Heart right ventricle (tissue), 16 donors: ENCODE measurements at regions not wholly inside any gene's neighbourhood (a gene's known extent, or its start where the extent isn't known, plus 50 kb on each side); places are given as distances from the start of the nearest gene placed in this dataset.

Experiments
- ATAC-seq, 8 donors: fragments of 200-7000 bp; cut with Tn5 transposase; one replicate each; pipeline ENCODE4 v1.9.1; 2020; ENCODE audit warnings: mild to moderate bottlenecking in 8 of 8, moderate library complexity in 8 of 8, moderate number of reproducible peaks in 1 of 8
- DNase-seq, 2 donors: peaks; one replicate each; pipeline ENCODE4 v3.0.0-alpha.2; 2020
- H3K27ac ChIP-seq, 10 donors: fragments of 200-600 bp; sonication (generic) in 2 of 10; one replicate each; pipeline versions ENCODE4 v1.5.0 to v1.8.0; 2020 to 2022; ENCODE audit warnings: mild to moderate bottlenecking in 3 of 10
- H3K27me3 ChIP-seq, 7 donors: fragments of 200-600 bp; one replicate each; pipeline ENCODE4 v1.8.0; 2021 to 2022; ENCODE audit warnings: mild to moderate bottlenecking in 2 of 7
- H3K36me3 ChIP-seq, 9 donors: fragments of 200-600 bp; sonication (generic) in 1 of 9; one replicate each; pipeline versions ENCODE4 v1.5.0 to v1.8.0; 2020 to 2022; ENCODE audit warnings: mild to moderate bottlenecking in 2 of 9
- H3K4me1 ChIP-seq, 9 donors: fragments of 200-600 bp; sonication (generic) in 1 of 9; one replicate each; pipeline versions ENCODE4 v1.5.0 to v1.8.0; 2020 to 2022; ENCODE audit warnings: mild to moderate bottlenecking in 4 of 9
- H3K4me3 ChIP-seq, 10 donors: fragments of 200-600 bp; sonication (generic) in 2 of 10; one replicate each; pipeline versions ENCODE4 v1.5.0 to v1.8.0; 2020 to 2022; ENCODE audit warnings: mild to moderate bottlenecking in 7 of 10, moderate library complexity in 2 of 10
- H3K9me3 ChIP-seq, 11 donors: fragments of 200-600 bp in 10 of 11; sonication (generic) in 2 of 11; one replicate each; pipeline versions ENCODE4 v1.5.0 to v1.8.0; 2013 to 2022; ENCODE audit warnings: mild to moderate bottlenecking in 2 of 11, control low read depth in 1 of 11, moderate library complexity in 1 of 11
- CTCF ChIP-seq, 9 donors: fragments of 200-600 bp; sonication (generic) in 2 of 9; IDR thresholded peaks; one replicate each; pipeline versions ENCODE4 v1.5.0 to v1.8.0; 2021 to 2022; ENCODE audit warnings: antibody characterized with exemption in 9 of 9, mild to moderate bottlenecking in 5 of 9, moderate library complexity in 1 of 9
- WGBS, 2 donors: extraction: QIAGEN DNeasy Blood & Tissue Kit; methylation state at CpG; one replicate each; pipeline ENCODE4 v1.1.7; 2013; ENCODE audit warnings: inconsistent platforms in 1 of 2; 5-methylcytosine and 5-hydroxymethylcytosine counted together
- intact Hi-C, 10 donors: fragments of 100-400 bp; cut with DNase I; formaldehyde crosslinking; loops; one replicate each; pipeline versions ENCODE4 v1.11.1 to v1.14.2; 2022
- donor health status: Arrhythmogenic right ventricular cardiomyopathy.
- donor health status: ischemic (EF 13 %, LVEDD 7.1; RV severe dilation, severe dysfunction).
- donor health status: healthy with polysubstance abuse.
- donor health status: DM: no; HTN: yes; CAD: no.
- donor health status: DM: no; HTN: no; CAD: no.
- donor health status: ischemic (EF 25% LVEDD 6.9; RV normal size, moderate dysfunction).
- donor health status: ischemic (EF 25% LVEDD 5.7; RV mildly dilated, moderate dysfunction).
- donor health status: healthy.
- donor health status: DM: yes; HTN: yes; CAD: no.
- donor health status: Ischemic cardiomyopathy.
- donor health status: ischemic (EF 35%, LVEDD 5.7; RV mildly dilated, moderate dysfunction).
- donor health status: nonischemic (EF 11% LVEDD 7.7; RV severe dilation, severe dysfunction).
- donor health status: DM: yes; HTN: yes; CAD: no.
- donor health status: PGD.
- donor health status: ischemic (EF 29% LVEDD 5.4; RV normal size, mild dysfunction).
- donor health status: nonischemic (EF 23%, LVEDD 6.1; RV moderate dilation, normal function).

- DNase-seq = no peak
- no peaks in the 10 kb centered on the region for H3K9me3 ChIP-seq
- intact Hi-C loops = loop anchor here in 7 of 10 donors (5.0 to 10.0 kb wide), 9 partner anchors 70 to 1413 kb away; no protein-coding TSS in a partner anchor
- H3K36me3 ChIP-seq = no peaks in the 10 kb centered on the region
- no peak overlapping the region for H3K4me3 ChIP-seq
- H3K27me3 ChIP-seq = no peaks in the 10 kb centered on the region
- H3K4me1 ChIP-seq = peaks cover 0 to 9% (median 0%) of the 10 kb centered on the region in 9 donors
- ATAC-seq = no peak
- peak overlapping the region in 1 of 10 donors; percentile 17 for H3K27ac ChIP-seq
- 86 to 89% methylated on average over 2 of the region's 2 CpGs for WGBS, 2 donors
- no peak for TF ChIP-seq CTCF (IDR thresholded peaks at IDR 0.05)
Measured at GRCh38 chr9:13354733-13355132, 75.2 kb upstream of the MPDZ start.

- no peaks in the 10 kb centered on the region for H3K9me3 ChIP-seq
- no peak overlapping the region for H3K4me3 ChIP-seq
- H3K27ac ChIP-seq = no peak overlapping the region
- H3K36me3 ChIP-seq = no peaks in the 10 kb centered on the region
- H3K27me3 ChIP-seq = no peaks in the 10 kb centered on the region
- ATAC-seq (no peak), DNase-seq (no peak)
- 82 to 83% methylated on average over 4 of the region's 4 CpGs for WGBS, 2 donors
- TF ChIP-seq CTCF (IDR thresholded peaks at IDR 0.05) = no peak
- no peaks in the 10 kb centered on the region for H3K4me1 ChIP-seq
- intact Hi-C loops = loop anchor here in 7 of 10 donors (2.0 to 10.0 kb wide), 10 partner anchors 72 to 1415 kb away; no protein-coding TSS in a partner anchor
Measured at GRCh38 chr9:13352451-13352979, 73.0 kb upstream of the MPDZ start.

- Histone ChIP-seq H3K4me3 (no peak overlapping the region), H3K36me3 (no peaks in the 10 kb centered on the region), H3K27me3 (no peaks in the 10 kb centered on the region), H3K27ac (no peak overlapping the region), H3K9me3 (no peaks in the 10 kb centered on the region), H3K4me1 (no peaks in the 10 kb centered on the region)
- WGBS, 2 donors = 8 to 11% methylated on average over 3 of the region's 3 CpGs
- TF ChIP-seq CTCF (IDR thresholded peaks at IDR 0.05) = peak; percentile 54 to 84 (median 68)
- DNase-seq (peak in 1 of 2 donors; percentile 40), ATAC-seq (peak in 2 of 8 donors; percentile 31 to 55)
- intact Hi-C loops = loop anchor here in 7 of 10 donors (1.0 to 10.0 kb wide), 11 partner anchors 73 to 1415 kb away; no protein-coding TSS in a partner anchor
Measured at GRCh38 chr9:13351778-13352386, 72.4 kb upstream of the MPDZ start.

GRCh38 chr9:13332571-13332970, 53.1 kb upstream of the MPDZ start:
- Histone ChIP-seq H3K9me3 (no peaks in the 10 kb centered on the region), H3K27me3 (no peaks in the 10 kb centered on the region), H3K4me3 (no peak overlapping the region), H3K4me1 (peaks cover 0 to 33% (median 13%) of the 10 kb centered on the region in 9 donors), H3K27ac (no peak overlapping the region), H3K36me3 (no peaks in the 10 kb centered on the region)
- ATAC-seq (peak in 1 of 8 donors; percentile 30), DNase-seq (no peak)
- intact Hi-C loops = loop anchor here in 1 of 10 donors (10.0 kb wide), 1 partner anchor 48 kb away; no protein-coding TSS in a partner anchor
- WGBS, 2 donors = 64 to 78% methylated on average over 2 of the region's 2 CpGs
- TF ChIP-seq CTCF (IDR thresholded peaks at IDR 0.05) = no peak
